ENCODE measurements at regions not wholly inside any gene's neighbourhood (a gene's known extent, or its start where the extent isn't known, plus 50 kb on each side); places are given as distances from the start of the nearest gene placed in this dataset.

DNA sequence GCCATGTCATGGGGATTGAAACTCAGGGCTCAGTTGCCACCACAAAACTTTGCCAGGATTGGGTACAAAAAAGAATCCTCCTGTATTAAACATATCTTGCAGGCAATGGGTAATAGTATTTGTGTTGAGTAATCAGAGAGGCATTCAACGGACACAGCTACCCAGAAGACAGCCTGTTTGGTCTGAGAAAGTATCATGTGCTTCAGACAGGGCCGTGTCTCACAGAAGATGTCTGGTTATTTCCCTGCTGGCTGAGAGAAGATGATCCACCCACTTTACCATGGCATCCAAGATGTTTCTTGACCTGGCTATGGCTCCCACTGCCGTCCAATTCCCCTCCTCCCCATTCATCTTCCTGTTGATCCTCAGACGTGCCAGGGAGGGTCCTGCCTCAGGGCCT lies 304.3 kb upstream of the XYLT1 start:
- no peak overlapping the region for H3K27ac ChIP-seq
- no peak overlapping the region for H3K4me3 ChIP-seq
- no peak for DNase-seq
- no peaks in the 10 kb centered on the region for H3K4me1 ChIP-seq
- intact Hi-C loops (cut with DNase I; ENCODE audit: low total_unique reads) (no loop called here), in situ Hi-C loops (cut with MboI; ENCODE audit: low pct_ligation_motif_present in 1 of 4, low pct_unique_long_range_greater_than_20kb in 1 of 4, low sequenced_read_pairs in 3 of 4) (no loop called here)
- 42 to 62% methylated on average over 2 to 4 of the region's 4 CpGs for WGBS, 2 donors (ENCODE audit: low coverage in 1 of 2)
- TF ChIP-seq EP300 (IDR thresholded peaks at IDR 0.05; ENCODE audit: low read depth) (no peak), POLR2A (IDR thresholded peaks at IDR 0.05) (no peak), POLR2AphosphoS5 (IDR thresholded peaks at IDR 0.05) (no peak)
- TF ChIP-seq, protein P1, sequence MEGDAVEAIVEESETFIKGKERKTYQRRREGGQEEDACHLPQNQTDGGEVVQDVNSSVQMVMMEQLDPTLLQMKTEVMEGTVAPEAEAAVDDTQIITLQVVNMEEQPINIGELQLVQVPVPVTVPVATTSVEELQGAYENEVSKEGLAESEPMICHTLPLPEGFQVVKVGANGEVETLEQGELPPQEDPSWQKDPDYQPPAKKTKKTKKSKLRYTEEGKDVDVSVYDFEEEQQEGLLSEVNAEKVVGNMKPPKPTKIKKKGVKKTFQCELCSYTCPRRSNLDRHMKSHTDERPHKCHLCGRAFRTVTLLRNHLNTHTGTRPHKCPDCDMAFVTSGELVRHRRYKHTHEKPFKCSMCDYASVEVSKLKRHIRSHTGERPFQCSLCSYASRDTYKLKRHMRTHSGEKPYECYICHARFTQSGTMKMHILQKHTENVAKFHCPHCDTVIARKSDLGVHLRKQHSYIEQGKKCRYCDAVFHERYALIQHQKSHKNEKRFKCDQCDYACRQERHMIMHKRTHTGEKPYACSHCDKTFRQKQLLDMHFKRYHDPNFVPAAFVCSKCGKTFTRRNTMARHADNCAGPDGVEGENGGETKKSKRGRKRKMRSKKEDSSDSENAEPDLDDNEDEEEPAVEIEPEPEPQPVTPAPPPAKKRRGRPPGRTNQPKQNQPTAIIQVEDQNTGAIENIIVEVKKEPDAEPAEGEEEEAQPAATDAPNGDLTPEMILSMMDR (IDR thresholded peaks at IDR 0.05) = no peak
- no peaks in the 10 kb centered on the region for H3K27me3 ChIP-seq
- H3K9me3 ChIP-seq = no peaks in the 10 kb centered on the region
- H3K36me3 ChIP-seq = no peaks in the 10 kb centered on the region

DNA sequence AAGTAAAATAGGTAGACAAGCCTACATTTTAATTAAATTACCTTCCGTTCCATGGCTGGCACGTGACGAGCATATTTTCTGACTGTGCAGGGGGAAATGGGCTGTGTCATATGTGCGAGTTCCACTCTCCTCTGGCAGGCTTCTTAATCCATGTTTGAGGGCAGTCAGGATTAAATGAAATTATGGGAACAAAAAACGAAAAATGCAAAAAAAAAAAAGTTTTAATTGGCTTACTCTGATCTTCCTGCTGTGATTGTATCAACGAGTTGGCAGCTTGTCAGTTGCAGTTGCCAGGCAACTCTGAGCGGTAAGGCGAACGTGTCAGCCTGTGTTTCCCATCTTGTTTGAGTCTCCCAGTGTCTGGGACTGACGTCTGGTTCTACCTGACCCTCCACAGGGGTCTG lies 302.9 kb upstream of the XYLT1 start:
- Histone ChIP-seq H3K4me1 (no peaks in the 10 kb centered on the region), H3K27ac (no peak overlapping the region), H3K36me3 (no peaks in the 10 kb centered on the region), H3K27me3 (no peaks in the 10 kb centered on the region), H3K4me3 (no peak overlapping the region), H3K9me3 (no peaks in the 10 kb centered on the region)
- intact Hi-C loops (cut with DNase I; ENCODE audit: low total_unique reads) = no loop called here
- in situ Hi-C loops (cut with MboI; ENCODE audit: low pct_ligation_motif_present in 1 of 4, low pct_unique_long_range_greater_than_20kb in 1 of 4, low sequenced_read_pairs in 3 of 4) = loop anchor here in 1 of 4 donors (25.0 kb wide), 1 partner anchor 89 kb away; no protein-coding TSS in a partner anchor
- no peak for DNase-seq
- TF ChIP-seq POLR2A (IDR thresholded peaks at IDR 0.05) = no peak
- TF ChIP-seq, protein P1 (IDR thresholded peaks at IDR 0.05) = no peak
- TF ChIP-seq POLR2AphosphoS5 (IDR thresholded peaks at IDR 0.05) = no peak
- no peak for TF ChIP-seq EP300 (IDR thresholded peaks at IDR 0.05; ENCODE audit: low read depth)
- WGBS, 2 donors (ENCODE audit: low coverage in 1 of 2) = 23 to 41% methylated on average over 9 to 10 of the region's 10 CpGs

DNA sequence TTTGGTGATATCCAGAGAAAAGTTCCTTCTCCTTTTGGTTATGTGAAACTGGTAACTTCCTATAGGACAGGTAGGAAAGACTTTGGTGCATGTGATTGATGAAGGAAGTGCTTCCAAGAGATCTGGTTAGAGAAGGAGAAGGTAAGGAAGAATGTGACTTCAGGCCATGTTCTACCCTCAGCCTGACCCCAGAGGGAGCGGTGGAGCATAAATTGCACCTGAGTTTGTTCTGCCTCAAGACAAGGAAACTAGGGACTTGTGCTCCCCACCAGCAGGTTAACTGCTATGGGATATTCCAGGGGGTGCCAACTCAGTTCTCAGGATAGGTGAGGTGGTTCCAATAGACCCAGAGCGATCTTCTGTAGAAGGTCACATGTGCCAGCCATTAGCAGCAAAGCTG lies 299.3 kb upstream of the XYLT1 start:
- Histone ChIP-seq H3K9me3 (no peaks in the 10 kb centered on the region), H3K27me3 (no peaks in the 10 kb centered on the region), H3K36me3 (no peaks in the 10 kb centered on the region), H3K27ac (no peak overlapping the region), H3K4me3 (no peak overlapping the region), H3K4me1 (no peaks in the 10 kb centered on the region)
- in situ Hi-C loops (cut with MboI; ENCODE audit: low pct_ligation_motif_present in 1 of 4, low pct_unique_long_range_greater_than_20kb in 1 of 4, low sequenced_read_pairs in 3 of 4) (loop anchor here in 1 of 4 donors (25.0 kb wide), 1 partner anchor 92 kb away; no protein-coding TSS in a partner anchor), intact Hi-C loops (cut with DNase I; ENCODE audit: low total_unique reads) (no loop called here)
- 80 to 95% methylated on average over 1 to 2 of the region's 2 CpGs for WGBS, 2 donors (ENCODE audit: low coverage in 1 of 2)
- TF ChIP-seq EP300 (IDR thresholded peaks at IDR 0.05; ENCODE audit: low read depth) = no peak
- TF ChIP-seq POLR2A (IDR thresholded peaks at IDR 0.05) = no peak
- no peak for TF ChIP-seq POLR2AphosphoS5 (IDR thresholded peaks at IDR 0.05)
- TF ChIP-seq, protein P1 (IDR thresholded peaks at IDR 0.05) = no peak
- DNase-seq = no peak

DNA sequence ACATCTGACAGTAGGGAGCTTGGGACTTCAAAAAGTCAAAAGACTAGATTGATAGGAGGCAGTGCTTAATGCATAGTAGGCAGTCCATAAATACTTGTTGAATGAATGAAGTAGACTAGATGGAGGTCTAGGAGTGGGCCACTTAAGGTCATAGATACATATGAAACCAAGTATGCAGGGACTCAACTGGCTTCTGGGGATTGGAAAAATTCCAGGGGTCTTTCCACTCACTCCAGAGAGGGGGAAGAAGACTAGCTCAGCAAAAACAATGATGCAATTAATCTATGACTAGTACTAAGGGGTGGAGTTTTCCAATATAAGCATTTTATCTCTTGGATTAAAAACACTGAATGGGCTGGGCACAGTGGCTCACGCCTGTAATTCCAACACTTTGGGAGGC lies 298.3 kb upstream of the XYLT1 start:
- no peaks in the 10 kb centered on the region for H3K9me3 ChIP-seq
- H3K36me3 ChIP-seq = no peaks in the 10 kb centered on the region
- intact Hi-C loops (cut with DNase I; ENCODE audit: low total_unique reads) (no loop called here), in situ Hi-C loops (cut with MboI; ENCODE audit: low pct_ligation_motif_present in 1 of 4, low pct_unique_long_range_greater_than_20kb in 1 of 4, low sequenced_read_pairs in 3 of 4) (loop anchor here in 1 of 4 donors (25.0 kb wide), 1 partner anchor 93 kb away; no protein-coding TSS in a partner anchor)
- WGBS, 2 donors (ENCODE audit: low coverage in 1 of 2) = 57% methylated on average over 1 of the region's 1 CpG
- no peak for TF ChIP-seq POLR2A (IDR thresholded peaks at IDR 0.05)
- no peak for TF ChIP-seq POLR2AphosphoS5 (IDR thresholded peaks at IDR 0.05)
- TF ChIP-seq, protein P1 (IDR thresholded peaks at IDR 0.05) = no peak
- no peak for TF ChIP-seq EP300 (IDR thresholded peaks at IDR 0.05; ENCODE audit: low read depth)
- no peak for DNase-seq
- no peaks in the 10 kb centered on the region for H3K27me3 ChIP-seq
- H3K27ac ChIP-seq = no peak overlapping the region
- no peaks in the 10 kb centered on the region for H3K4me1 ChIP-seq
- H3K4me3 ChIP-seq = no peak overlapping the region
